IMR-90 (cell line): ENCODE measurements at regions not wholly inside any gene's neighbourhood (a gene's known extent, or its start where the extent isn't known, plus 50 kb on each side); places are given as distances from the start of the nearest gene placed in this dataset.

ENCODE experiments used
- ATAC-seq: fragments of 200-7000 bp; cut with Tn5 transposase; 2 replicates; pipeline ENCODE4 v1.9.1; 2020; ENCODE audit warnings: low read depth, mild to moderate bottlenecking, moderate library complexity
- BruUV-seq: library from RNA; stranded (reverse); fragments of 400-500 nt; replicated peaks from 2 replicates; lab custom pipeline; 2021; lab: Mats Ljungman, UMichigan
- CTCF ChIA-PET: fragments of 300-600 bp; formaldehyde crosslinking; extraction: SDS; loops from one replicate; lab custom pipeline; 2021; ENCODE audit warnings: antibody characterized with exemption; lab: Yijun Ruan, JAX
- POLR2A ChIA-PET: fragments of 300-600 bp; sonication (Branson Sonifier 250); formaldehyde crosslinking; loops from one replicate; lab custom pipeline; 2022; ENCODE audit warnings: antibody characterized with exemption; ENCODE audit not compliant: unreplicated experiment; lab: Charles Lee
- DNase-seq: peaks from one replicate; pipeline ENCODE4 v3.0.0; 2013
- H2AFZ ChIP-seq: replicated peaks from 2 replicates; pipeline ENCODE3; 2013; ENCODE audit warnings: low read length, mild to moderate bottlenecking; ENCODE audit not compliant: poor library complexity
- H2AK5ac ChIP-seq: 2 replicates; pipeline ENCODE4 v1.6.1; 2013; ENCODE audit warnings: low read depth, low read length, inconsistent platforms
- H2AK9ac ChIP-seq: replicated peaks from 2 replicates; pipeline ENCODE3; 2013; ENCODE audit warnings: mild to moderate bottlenecking, low read depth, low read length, moderate library complexity; ENCODE audit not compliant: poor library complexity
- H2BK120ac ChIP-seq: 2 replicates; pipeline ENCODE4 v1.6.1; 2013; ENCODE audit warnings: low read depth, low read length, inconsistent platforms
- H2BK15ac ChIP-seq: 3 replicates; pipeline ENCODE4 v1.6.1; 2013; ENCODE audit warnings: low read depth, low read length, inconsistent platforms
- H2BK20ac ChIP-seq: 2 replicates; pipeline ENCODE4 v1.6.1; 2013; ENCODE audit warnings: low read depth, mild to moderate bottlenecking, inconsistent platforms, low read length, moderate library complexity
- H2BK5ac ChIP-seq: 2 replicates; pipeline ENCODE4 v1.6.1; 2013; ENCODE audit warnings: mild to moderate bottlenecking, low read depth, low read length, inconsistent platforms; ENCODE audit not compliant: poor library complexity, severe bottlenecking
- H3K14ac ChIP-seq: replicated peaks from 2 replicates; pipeline ENCODE4 v1.6.1; 2013; ENCODE audit warnings: low read depth, low read length, inconsistent platforms
- H3K18ac ChIP-seq: 2 replicates; pipeline ENCODE4 v1.6.1; 2013; ENCODE audit warnings: low read depth, low read length, control low read depth
- H3K23ac ChIP-seq: 2 replicates; pipeline ENCODE4 v1.6.1; 2013; ENCODE audit warnings: low read depth, low read length, inconsistent platforms
- H3K27ac ChIP-seq: 2 replicates; pipeline ENCODE4 v1.5.1; 2013; ENCODE audit warnings: mild to moderate bottlenecking, control low read depth, low read length; ENCODE audit not compliant: insufficient read depth
- H3K27me3 ChIP-seq: 2 replicates; pipeline ENCODE4 v1.6.1; 2013; ENCODE audit warnings: low read length; ENCODE audit not compliant: control insufficient read depth, insufficient read depth
- H3K36me3 ChIP-seq: 2 replicates; pipeline ENCODE4 v1.6.1; 2013; ENCODE audit warnings: low read length, mixed read lengths; ENCODE audit not compliant: control insufficient read depth, insufficient read depth
- H3K4ac ChIP-seq: 2 replicates; pipeline ENCODE4 v1.6.1; 2013; ENCODE audit warnings: low read depth, low read length, inconsistent platforms
- H3K4me1 ChIP-seq: 2 replicates; pipeline ENCODE4 v1.6.1; 2013; ENCODE audit warnings: low read length, mixed read lengths; ENCODE audit not compliant: control insufficient read depth, insufficient read depth
- H3K4me2 ChIP-seq: 2 replicates; pipeline ENCODE4 v1.6.1; 2013; ENCODE audit warnings: low read depth, mild to moderate bottlenecking, control low read depth, low read length, moderate library complexity
- H3K4me3 ChIP-seq: 2 replicates; pipeline ENCODE4 v1.5.1; 2013; ENCODE audit warnings: low read depth, mild to moderate bottlenecking, control low read depth, low read length, moderate library complexity; ENCODE audit not compliant: insufficient read depth
- H3K56ac ChIP-seq: 2 replicates; pipeline ENCODE4 v1.6.1; 2013; ENCODE audit warnings: low read length, inconsistent platforms; ENCODE audit not compliant: insufficient read depth; ENCODE audit errors: extremely low read depth
- H3K79me1 ChIP-seq, 2 experiments: 2 replicates each; pipeline ENCODE4 v1.6.1; 2013; ENCODE audit warnings: low read length in 2 of 2, inconsistent platforms in 1 of 2, low read depth in 1 of 2
- H3K9ac ChIP-seq: 2 replicates; pipeline ENCODE4 v1.6.1; 2013; ENCODE audit warnings: low read depth, low read length, control low read depth
- H3K9me1 ChIP-seq: 2 replicates; pipeline ENCODE4 v1.6.1; 2013; ENCODE audit warnings: low read length, inconsistent platforms; ENCODE audit not compliant: insufficient read depth
- H3K9me3 ChIP-seq: 2 replicates; pipeline ENCODE4 v1.6.1; 2013; ENCODE audit warnings: low read length; ENCODE audit not compliant: control insufficient read depth, insufficient read depth
- H4K20me1 ChIP-seq: 2 replicates; pipeline ENCODE4 v1.6.1; 2013; ENCODE audit warnings: low read length, inconsistent platforms; ENCODE audit not compliant: insufficient read depth
- H4K5ac ChIP-seq: 2 replicates; pipeline ENCODE4 v1.6.1; 2013; ENCODE audit warnings: mild to moderate bottlenecking, low read depth, low read length, control low read depth
- H4K8ac ChIP-seq, 2 experiments: 2 replicates each; pipeline ENCODE4 v1.6.1; 2013; ENCODE audit warnings: low read depth in 2 of 2, low read length in 2 of 2, control low read depth in 1 of 2, inconsistent platforms in 1 of 2
- H4K91ac ChIP-seq: 2 replicates; pipeline ENCODE4 v1.6.1; 2013; ENCODE audit warnings: low read depth, low read length, inconsistent platforms; ENCODE audit not compliant: insufficient read depth
- BHLHE40 ChIP-seq: fragments of 150-350 bp; IDR thresholded peaks from 2 replicates; pipeline ENCODE4 v1.6.1; 2016; ENCODE audit warnings: mild to moderate bottlenecking, low read depth, low read length
- CEBPB ChIP-seq: IDR thresholded peaks from 2 replicates; pipeline ENCODE4 v1.6.1; 2012; ENCODE audit warnings: low read depth, low read length, improper control_type of control experiment
- CHD1 ChIP-seq: IDR thresholded peaks from 2 replicates; pipeline ENCODE4 v1.6.1; 2012; ENCODE audit warnings: low read depth, low read length, improper control_type of control experiment
- FOS ChIP-seq: fragments of 150-350 bp; IDR thresholded peaks from 2 replicates; pipeline ENCODE4 v1.6.1; 2016; ENCODE audit warnings: low read depth, low read length
- MAFK ChIP-seq: IDR thresholded peaks from 2 replicates; pipeline ENCODE4 v1.6.1; 2012; ENCODE audit warnings: low read depth, low read length, improper control_type of control experiment
- MAZ ChIP-seq: IDR thresholded peaks from 2 replicates; pipeline ENCODE4 v1.6.1; 2012; ENCODE audit warnings: low read depth, mild to moderate bottlenecking, low read length, improper control_type of control experiment, moderate library complexity, borderline replicate concordance
- NFE2L2 ChIP-seq: fragments of 150-350 bp; IDR thresholded peaks from 2 replicates; pipeline ENCODE4 v1.6.1; 2016; ENCODE audit warnings: low read depth, mild to moderate bottlenecking, low read length
- RCOR1 ChIP-seq: IDR thresholded peaks from 2 replicates; pipeline ENCODE4 v1.6.1; 2012; ENCODE audit warnings: mild to moderate bottlenecking, low read length, improper control_type of control experiment; ENCODE audit not compliant: insufficient replicate concordance
- RFX5 ChIP-seq: IDR thresholded peaks from 2 replicates; pipeline ENCODE4 v1.8.0; 2012; ENCODE audit warnings: low read depth, mild to moderate bottlenecking, low read length, moderate library complexity
- WGBS, 2 experiments: methylation state at CpG; one replicate each; pipeline versions ENCODE4 v1.1.5 to v1.1.7; 2013; ENCODE audit warnings: missing lambda C conversion rate in 2 of 2; ENCODE audit not compliant: insufficient read length in 1 of 2; ENCODE audit errors: extremely low coverage in 2 of 2; 5-methylcytosine and 5-hydroxymethylcytosine counted together
- dilution Hi-C: fragments of 300-500 bp; cut with HindIII; formaldehyde crosslinking; loops from one replicate; pipeline ENCODE4 v1.14.3; 2018; ENCODE audit warnings: low sequenced_read_pairs; ENCODE audit not compliant: unreplicated experiment
- in situ Hi-C: fragments of 300-500 bp; cut with MboI; formaldehyde crosslinking; loops from 3 replicates; pipeline ENCODE4 v1.14.3; 2019; ENCODE audit warnings: low sequenced_read_pairs, inconsistent platforms, mixed read lengths
- intact Hi-C: fragments of 100-400 bp; cut with micrococcal nuclease; formaldehyde crosslinking; loops from 2 replicates; pipeline ENCODE4 v1.10.0; 2022
- TF ChIP-seq, protein P1 (sequence below): fragments of 150-350 bp; IDR thresholded peaks from 2 replicates; pipeline ENCODE4 v1.6.1; 2016; ENCODE audit warnings: low read depth, mild to moderate bottlenecking, low read length, moderate library complexity, borderline replicate concordance
- TF ChIP-seq, protein P2 (sequence below): conservative IDR thresholded peaks from 2 replicates; pipeline ENCODE4 v1.5.1; 2012; ENCODE audit warnings: mild to moderate bottlenecking, low read depth, low read length, improper control_type of control experiment
- TF ChIP-seq, protein P3 (sequence below): fragments of 150-350 bp; IDR thresholded peaks from 2 replicates; pipeline ENCODE4 v1.6.1; 2017; ENCODE audit warnings: mild to moderate bottlenecking, antibody characterized with exemption, low read length, low read depth

DNA sequence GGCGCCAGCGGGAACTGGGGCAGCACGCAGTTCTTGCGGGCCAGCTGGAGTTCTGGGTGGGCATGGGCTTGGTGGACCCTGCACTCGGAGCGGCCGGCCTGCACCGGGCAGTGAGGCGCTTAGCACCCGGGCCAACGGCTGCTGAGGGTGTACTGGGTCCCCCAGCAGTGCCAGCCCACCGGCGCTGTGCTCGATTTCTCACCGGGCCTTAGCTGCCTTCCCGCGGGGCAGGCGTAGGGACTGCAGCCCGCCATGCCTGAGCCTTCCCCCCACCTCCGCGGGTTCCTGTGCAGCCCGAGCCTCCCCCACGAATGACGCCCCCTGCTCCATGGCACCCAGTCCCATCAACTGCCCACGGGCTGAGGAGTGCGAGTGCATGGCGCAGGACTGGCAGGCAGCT, 168.8 kb downstream of the CD24 start:
- Histone ChIP-seq H4K91ac (no peak overlapping the region), H3K23ac (no peak overlapping the region), H2BK120ac (no peak overlapping the region), H3K79me1 (no peaks in the 10 kb centered on the region), H2BK15ac (no peak overlapping the region), H3K4me1 (no peaks in the 10 kb centered on the region), H4K20me1 (no peaks in the 10 kb centered on the region), H3K18ac (no peak overlapping the region), H3K9me3 (peaks cover 7% of the 10 kb centered on the region), H2AK9ac (no peak overlapping the region), H2BK5ac (no peak overlapping the region), H3K14ac (no peak overlapping the region), H3K36me3 (no peaks in the 10 kb centered on the region), H2AK5ac (no peak overlapping the region), H3K4me3 (no peak overlapping the region), H4K5ac (no peak overlapping the region), H3K9ac (no peak overlapping the region), H3K56ac (no peak overlapping the region), H3K4ac (no peak overlapping the region), H3K4me2 (no peak overlapping the region), H3K27me3 (peaks cover 11% of the 10 kb centered on the region), H3K27ac (no peak overlapping the region), H3K9me1 (no peaks in the 10 kb centered on the region), H2AFZ (no peak overlapping the region), H2BK20ac (no peak overlapping the region), H4K8ac (no peak overlapping the region)
- in situ Hi-C loops (no loop called here), intact Hi-C loops (no loop called here), dilution Hi-C loops (no loop called here)
- ATAC-seq (no peak), DNase-seq (no peak)
- ChIA-PET POLR2A (no interaction called here), CTCF (no interaction called here)
- no peak for TF ChIP-seq CHD1
- no peak for TF ChIP-seq CEBPB
- TF ChIP-seq, protein P1, sequence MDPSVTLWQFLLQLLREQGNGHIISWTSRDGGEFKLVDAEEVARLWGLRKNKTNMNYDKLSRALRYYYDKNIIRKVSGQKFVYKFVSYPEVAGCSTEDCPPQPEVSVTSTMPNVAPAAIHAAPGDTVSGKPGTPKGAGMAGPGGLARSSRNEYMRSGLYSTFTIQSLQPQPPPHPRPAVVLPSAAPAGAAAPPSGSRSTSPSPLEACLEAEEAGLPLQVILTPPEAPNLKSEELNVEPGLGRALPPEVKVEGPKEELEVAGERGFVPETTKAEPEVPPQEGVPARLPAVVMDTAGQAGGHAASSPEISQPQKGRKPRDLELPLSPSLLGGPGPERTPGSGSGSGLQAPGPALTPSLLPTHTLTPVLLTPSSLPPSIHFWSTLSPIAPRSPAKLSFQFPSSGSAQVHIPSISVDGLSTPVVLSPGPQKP: no peak
- TF ChIP-seq, protein P2, sequence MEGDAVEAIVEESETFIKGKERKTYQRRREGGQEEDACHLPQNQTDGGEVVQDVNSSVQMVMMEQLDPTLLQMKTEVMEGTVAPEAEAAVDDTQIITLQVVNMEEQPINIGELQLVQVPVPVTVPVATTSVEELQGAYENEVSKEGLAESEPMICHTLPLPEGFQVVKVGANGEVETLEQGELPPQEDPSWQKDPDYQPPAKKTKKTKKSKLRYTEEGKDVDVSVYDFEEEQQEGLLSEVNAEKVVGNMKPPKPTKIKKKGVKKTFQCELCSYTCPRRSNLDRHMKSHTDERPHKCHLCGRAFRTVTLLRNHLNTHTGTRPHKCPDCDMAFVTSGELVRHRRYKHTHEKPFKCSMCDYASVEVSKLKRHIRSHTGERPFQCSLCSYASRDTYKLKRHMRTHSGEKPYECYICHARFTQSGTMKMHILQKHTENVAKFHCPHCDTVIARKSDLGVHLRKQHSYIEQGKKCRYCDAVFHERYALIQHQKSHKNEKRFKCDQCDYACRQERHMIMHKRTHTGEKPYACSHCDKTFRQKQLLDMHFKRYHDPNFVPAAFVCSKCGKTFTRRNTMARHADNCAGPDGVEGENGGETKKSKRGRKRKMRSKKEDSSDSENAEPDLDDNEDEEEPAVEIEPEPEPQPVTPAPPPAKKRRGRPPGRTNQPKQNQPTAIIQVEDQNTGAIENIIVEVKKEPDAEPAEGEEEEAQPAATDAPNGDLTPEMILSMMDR: no peak
- no peak for TF ChIP-seq RFX5
- TF ChIP-seq RCOR1: no peak
- TF ChIP-seq MAZ: no peak
- no peak for TF ChIP-seq BHLHE40
- no peak for TF ChIP-seq MAFK
- no peak for TF ChIP-seq FOS
- TF ChIP-seq NFE2L2: no peak
- TF ChIP-seq, protein P3, sequence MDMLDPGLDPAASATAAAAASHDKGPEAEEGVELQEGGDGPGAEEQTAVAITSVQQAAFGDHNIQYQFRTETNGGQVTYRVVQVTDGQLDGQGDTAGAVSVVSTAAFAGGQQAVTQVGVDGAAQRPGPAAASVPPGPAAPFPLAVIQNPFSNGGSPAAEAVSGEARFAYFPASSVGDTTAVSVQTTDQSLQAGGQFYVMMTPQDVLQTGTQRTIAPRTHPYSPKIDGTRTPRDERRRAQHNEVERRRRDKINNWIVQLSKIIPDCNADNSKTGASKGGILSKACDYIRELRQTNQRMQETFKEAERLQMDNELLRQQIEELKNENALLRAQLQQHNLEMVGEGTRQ: no peak
- BruUV-seq: no TSS peak
- WGBS, 2 experiments: 98% methylated on average over 6 of the region's 27 CpGs; no CpG with 5 or more reads in 1 of the 2 experiments
